WERI-Rb-1 (cell line): ENCODE measurements at regions not wholly inside any gene's neighbourhood (a gene's known extent, or its start where the extent isn't known, plus 50 kb on each side); places are given as distances from the start of the nearest gene placed in this dataset.

ENCODE experiments used
- DNase-seq: peaks from one replicate; pipeline ENCODE4 v3.0.0-alpha.2; 2020
- H3K27ac ChIP-seq: fragments of 250-450 bp; sonication (Bioruptor Pico); 2 replicates; pipeline ENCODE4 v1.5.1; 2020; ENCODE audit warnings: mild to moderate bottlenecking, moderate library complexity
- H3K27me3 ChIP-seq: fragments of 250-450 bp; sonication (Bioruptor Pico); 2 replicates; pipeline ENCODE4 v1.5.1; 2021; ENCODE audit warnings: mild to moderate bottlenecking, low read depth, moderate library complexity; ENCODE audit not compliant: insufficient read depth, severe bottlenecking
- H3K36me3 ChIP-seq: fragments of 250-450 bp; sonication (Bioruptor Pico); 2 replicates; pipeline ENCODE4 v1.5.1; 2020; ENCODE audit warnings: mild to moderate bottlenecking, moderate library complexity
- H3K4me3 ChIP-seq: 2 replicates; pipeline ENCODE4 v1.5.1; 2011; ENCODE audit warnings: low read depth, mild to moderate bottlenecking, control low read depth, low read length
- H3K9me3 ChIP-seq: fragments of 250-450 bp; sonication (Bioruptor Pico); 2 replicates; pipeline ENCODE4 v1.5.1; 2021; ENCODE audit warnings: mild to moderate bottlenecking, moderate library complexity; ENCODE audit not compliant: severe bottlenecking
- CTCF ChIP-seq: IDR thresholded peaks from 2 replicates; pipeline ENCODE4 v1.5.1; 2011; ENCODE audit warnings: low read depth, mild to moderate bottlenecking, control low read depth, inconsistent platforms, low read length

GRCh38 chr6:69601132-69601531, 195.7 kb downstream of the LMBRD1 start:
- Histone ChIP-seq H3K36me3 (no peaks in the 10 kb centered on the region), H3K27ac (no peak overlapping the region), H3K9me3 (no peaks in the 10 kb centered on the region), H3K27me3 (no peaks in the 10 kb centered on the region), H3K4me3 (no peak overlapping the region)
- TF ChIP-seq CTCF = no peak
- no peak for DNase-seq

- H3K4me3 ChIP-seq = no peak overlapping the region
- H3K27me3 ChIP-seq = no peaks in the 10 kb centered on the region
- H3K36me3 ChIP-seq = no peaks in the 10 kb centered on the region
- no peak overlapping the region for H3K27ac ChIP-seq
- TF ChIP-seq CTCF = no peak
- H3K9me3 ChIP-seq = no peaks in the 10 kb centered on the region
- DNase-seq = no peak
Observed at GRCh38 chr6:69594405-69594804, 202.4 kb downstream of the LMBRD1 start.

- no peak overlapping the region for H3K4me3 ChIP-seq
- no peak for TF ChIP-seq CTCF
- H3K27ac ChIP-seq = no peak overlapping the region
- H3K36me3 ChIP-seq = no peaks in the 10 kb centered on the region
- H3K27me3 ChIP-seq = no peaks in the 10 kb centered on the region
- peak; percentile 43 for DNase-seq
- H3K9me3 ChIP-seq = no peaks in the 10 kb centered on the region
Observed at GRCh38 chr6:69593706-69594105, 203.1 kb downstream of the LMBRD1 start.

- no peak for TF ChIP-seq CTCF
- H3K9me3 ChIP-seq = no peaks in the 10 kb centered on the region
- DNase-seq = no peak
- H3K4me3 ChIP-seq = no peak overlapping the region
- H3K27ac ChIP-seq = no peak overlapping the region
- no peaks in the 10 kb centered on the region for H3K27me3 ChIP-seq
- H3K36me3 ChIP-seq = no peaks in the 10 kb centered on the region
Observed at GRCh38 chr6:69589626-69590025, 207.2 kb downstream of the LMBRD1 start.

- H3K4me3 ChIP-seq = no peak overlapping the region
- H3K27ac ChIP-seq = peak overlapping the region; percentile 54
Observed at GRCh38 chr6:69584913-69585729, 211.7 kb downstream of the LMBRD1 start.

More at GRCh38 chr6:69584913-69585729, 211.7 kb downstream of the LMBRD1 start:
- TF ChIP-seq CTCF = no peak
- peak; percentile 56 for DNase-seq
- no peaks in the 10 kb centered on the region for H3K36me3 ChIP-seq
- no peaks in the 10 kb centered on the region for H3K27me3 ChIP-seq
- H3K9me3 ChIP-seq = no peaks in the 10 kb centered on the region
